Large intestine (tissue), 3 donors: ENCODE measurements at regions not wholly inside any gene's neighbourhood (a gene's known extent, or its start where the extent isn't known, plus 50 kb on each side); places are given as distances from the start of the nearest gene placed in this dataset.

Source experiments
- DNase-seq, 2 donors: peaks; one replicate each; pipeline versions ENCODE4 v3.0.0 to v3.0.0-alpha.2; 2013
- H3K27ac ChIP-seq: one replicate; pipeline ENCODE4 v1.5.1; 2013; ENCODE audit warnings: low read length
- H3K27me3 ChIP-seq: 2 replicates; pipeline ENCODE4 v1.6.1; 2013; ENCODE audit warnings: low read length; ENCODE audit not compliant: control insufficient read depth, insufficient read depth
- H3K36me3 ChIP-seq: 2 replicates; pipeline ENCODE4 v1.6.1; 2013; ENCODE audit warnings: low read length; ENCODE audit not compliant: control insufficient read depth, insufficient read depth
- H3K4me1 ChIP-seq: one replicate; pipeline ENCODE4 v1.6.1; 2013; ENCODE audit warnings: low read length; ENCODE audit not compliant: control insufficient read depth, insufficient read depth
- H3K4me3 ChIP-seq: one replicate; pipeline ENCODE4 v1.5.1; 2013; ENCODE audit warnings: low read length
- H3K9me3 ChIP-seq: one replicate; pipeline ENCODE4 v1.6.1; 2013; ENCODE audit warnings: mild to moderate bottlenecking, low read depth, low read length, moderate library complexity; ENCODE audit not compliant: control insufficient read depth
- WGBS: methylation state at CpG from one replicate; pipeline ENCODE4 v1.1.5; 2013; ENCODE audit warnings: low lambda C conversion rate; ENCODE audit not compliant: insufficient coverage; 5-methylcytosine and 5-hydroxymethylcytosine counted together

DNA sequence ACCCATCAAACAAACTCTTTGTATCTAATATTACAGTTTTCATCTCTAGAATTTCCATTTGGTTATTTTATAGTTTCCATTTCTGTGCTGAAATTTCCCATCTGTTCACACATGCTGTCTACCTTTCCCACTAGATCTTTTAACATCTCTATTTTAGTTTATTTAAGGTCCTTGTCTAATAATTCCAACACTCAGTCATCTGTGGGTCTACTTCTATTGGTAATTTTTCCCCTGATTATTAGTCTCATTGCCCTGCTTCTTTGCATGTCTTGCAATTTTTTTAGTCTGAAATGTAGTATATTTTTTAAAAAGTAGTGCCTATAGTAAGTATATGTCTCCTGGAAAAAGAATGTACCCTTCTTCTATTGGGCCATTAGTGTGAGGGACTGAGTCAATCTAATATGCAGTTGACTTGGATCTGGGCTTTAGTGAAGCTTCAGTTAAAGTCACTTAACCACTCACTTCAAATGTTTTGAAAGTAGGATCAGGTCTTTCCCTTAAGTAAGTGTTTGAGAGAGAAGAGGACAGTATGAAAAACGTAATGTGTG, 370.8 kb downstream of the SEC14L1 start:
- H3K36me3 ChIP-seq = no peaks in the 10 kb centered on the region
- DNase-seq = no peak
- no peaks in the 10 kb centered on the region for H3K4me1 ChIP-seq
- H3K9me3 ChIP-seq = peaks cover 3% of the 10 kb centered on the region
- H3K27ac ChIP-seq = no peak overlapping the region
- H3K27me3 ChIP-seq = no peaks in the 10 kb centered on the region
- no peak overlapping the region for H3K4me3 ChIP-seq
- WGBS = no CpG with 5 or more reads among the region's 1 CpG

DNA sequence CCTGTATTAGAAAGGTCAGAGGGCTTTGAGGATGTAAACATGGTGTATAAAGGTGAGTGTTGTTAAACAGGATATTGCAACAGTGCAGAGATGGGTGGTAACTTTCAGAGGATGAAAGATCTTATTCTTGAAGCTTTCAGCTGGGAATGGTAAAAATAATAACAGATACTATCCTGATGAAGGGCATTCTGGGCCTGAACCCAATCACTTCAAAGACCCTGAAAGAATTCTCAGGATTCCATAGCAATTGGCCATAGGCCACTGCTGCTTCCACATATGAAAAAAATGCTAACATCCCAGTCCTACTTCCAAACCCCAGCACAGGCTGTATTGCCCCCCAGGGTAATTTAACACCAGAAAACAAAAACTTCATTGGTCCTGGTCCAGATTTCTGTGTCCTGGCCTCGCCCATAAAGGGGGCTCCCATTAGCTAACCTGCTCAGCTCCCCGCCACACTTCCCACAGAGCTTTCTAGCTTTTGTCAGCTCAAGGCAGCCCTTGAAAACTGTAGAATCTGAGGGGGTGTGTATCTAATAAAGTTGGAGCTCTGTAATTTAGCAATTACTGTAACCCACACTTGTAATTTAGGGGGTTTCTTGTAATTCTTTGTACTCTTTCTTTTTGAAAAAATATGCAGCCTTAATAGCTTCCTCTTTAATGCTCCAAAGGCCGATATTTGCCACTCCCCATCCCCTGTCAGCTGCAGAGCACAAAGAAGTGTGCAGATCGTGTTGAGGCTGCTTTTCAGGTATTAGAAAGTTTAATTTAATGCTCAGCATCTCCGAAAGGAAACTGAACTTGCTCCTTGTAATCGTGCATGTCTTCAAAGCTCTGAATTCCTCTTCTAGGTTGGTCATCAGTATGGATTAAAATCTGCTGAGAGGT, 371.5 kb downstream of the SEC14L1 start:
- no peaks in the 10 kb centered on the region for H3K27me3 ChIP-seq
- no peaks in the 10 kb centered on the region for H3K4me1 ChIP-seq
- H3K4me3 ChIP-seq = no peak overlapping the region
- WGBS = 80% methylated on average over 1 of the region's 6 CpGs
- H3K36me3 ChIP-seq = no peaks in the 10 kb centered on the region
- peaks cover 3% of the 10 kb centered on the region for H3K9me3 ChIP-seq
- H3K27ac ChIP-seq = no peak overlapping the region
- no peak for DNase-seq

DNA sequence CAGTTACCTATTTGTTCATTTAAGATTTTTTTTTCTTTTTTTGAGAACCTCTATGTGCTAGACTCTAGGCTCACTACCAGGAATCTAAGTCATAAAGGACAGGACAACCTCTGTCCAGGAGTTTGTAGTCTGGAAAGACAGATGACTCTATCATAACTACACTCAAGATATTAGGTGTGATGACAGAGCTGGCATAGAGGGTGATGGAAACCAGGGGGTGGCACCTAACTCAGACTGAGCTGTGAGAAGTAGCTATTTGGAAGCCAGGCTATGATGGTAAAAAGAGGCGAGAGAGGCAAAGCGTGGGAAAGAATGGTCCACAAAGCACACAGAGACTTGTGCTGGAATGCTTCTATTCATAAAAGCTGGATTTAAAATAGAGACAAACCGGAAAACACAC, 372.3 kb downstream of the SEC14L1 start:
- no peaks in the 10 kb centered on the region for H3K27me3 ChIP-seq
- H3K36me3 ChIP-seq = no peaks in the 10 kb centered on the region
- no peaks in the 10 kb centered on the region for H3K4me1 ChIP-seq
- peaks cover 3% of the 10 kb centered on the region for H3K9me3 ChIP-seq
- no peak overlapping the region for H3K27ac ChIP-seq
- no peak overlapping the region for H3K4me3 ChIP-seq
- DNase-seq = no peak
- WGBS = 100% methylated on average over 2 of the region's 3 CpGs

DNA sequence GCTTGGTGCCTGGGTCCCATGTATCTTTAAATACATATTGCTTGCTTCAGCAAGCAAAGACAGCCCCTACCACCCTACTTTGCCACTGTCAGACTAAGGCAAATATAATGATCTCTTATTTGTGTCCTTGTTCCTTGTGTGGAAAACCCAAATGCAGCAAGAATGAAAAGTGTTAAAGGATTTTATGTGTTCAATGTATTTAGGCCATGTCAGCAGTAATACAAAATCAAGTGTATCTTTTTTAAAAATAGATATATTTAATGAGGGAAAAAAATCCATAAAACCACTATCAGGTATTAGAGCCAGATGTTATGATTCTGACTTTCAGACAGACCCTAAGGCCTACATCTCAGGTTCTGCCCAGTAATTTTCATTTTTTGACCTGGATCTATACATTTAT, 374.5 kb downstream of the SEC14L1 start:
- Histone ChIP-seq H3K9me3 (no peaks in the 10 kb centered on the region), H3K27me3 (no peaks in the 10 kb centered on the region), H3K27ac (no peak overlapping the region), H3K4me3 (no peak overlapping the region), H3K4me1 (no peaks in the 10 kb centered on the region), H3K36me3 (no peaks in the 10 kb centered on the region)
- no peak for DNase-seq

DNA sequence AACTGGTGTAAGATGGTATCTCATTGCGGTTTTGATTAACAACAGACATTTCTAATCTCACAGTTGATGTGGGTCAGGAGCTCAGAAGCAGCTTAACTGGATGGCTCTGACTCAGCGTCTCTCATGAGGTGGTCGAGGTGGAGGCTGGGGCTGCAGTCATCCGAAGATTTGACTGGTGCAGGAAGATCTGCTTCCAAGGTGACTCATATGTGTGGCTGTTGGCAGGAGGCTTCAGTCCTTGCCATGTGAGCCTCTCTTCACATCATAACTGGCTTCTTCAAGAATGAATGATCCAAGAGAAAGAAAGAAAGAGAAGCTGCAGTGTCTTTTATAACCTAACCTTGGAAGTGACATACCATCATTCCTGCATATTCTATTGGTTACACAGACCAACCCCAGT, 376.1 kb downstream of the SEC14L1 start:
- Histone ChIP-seq H3K27me3 (no peaks in the 10 kb centered on the region), H3K4me3 (no peak overlapping the region), H3K27ac (no peak overlapping the region), H3K9me3 (no peaks in the 10 kb centered on the region), H3K36me3 (no peaks in the 10 kb centered on the region), H3K4me1 (no peaks in the 10 kb centered on the region)
- DNase-seq = no peak
- no CpG with 5 or more reads among the region's 4 CpGs for WGBS

DNA sequence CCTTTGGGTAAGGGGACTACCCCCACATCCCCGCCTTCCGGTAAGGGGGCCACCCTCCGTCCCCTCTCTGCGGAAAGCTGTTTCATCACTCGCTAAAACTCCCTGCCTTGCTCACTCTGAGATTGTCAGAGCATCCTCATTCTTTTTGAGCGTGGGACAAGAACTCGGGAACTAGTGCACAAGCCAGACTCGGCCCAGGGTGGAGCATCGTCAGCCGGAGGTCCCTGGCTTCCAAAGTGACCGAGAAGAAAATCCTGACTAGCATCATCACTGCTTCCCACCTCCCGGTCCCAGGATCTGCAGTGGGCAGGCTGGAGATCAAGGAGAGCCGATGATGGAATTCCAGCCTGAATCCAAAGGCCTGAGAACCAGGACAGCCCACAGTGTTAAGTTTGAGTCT, 380.3 kb downstream of the SEC14L1 start:
- no peak overlapping the region for H3K27ac ChIP-seq
- H3K4me1 ChIP-seq = no peaks in the 10 kb centered on the region
- H3K27me3 ChIP-seq = no peaks in the 10 kb centered on the region
- no CpG with 5 or more reads among the region's 13 CpGs for WGBS
- no peak overlapping the region for H3K4me3 ChIP-seq
- DNase-seq = no peak
- no peaks in the 10 kb centered on the region for H3K36me3 ChIP-seq
- H3K9me3 ChIP-seq = peaks cover under 1% of the 10 kb centered on the region

DNA sequence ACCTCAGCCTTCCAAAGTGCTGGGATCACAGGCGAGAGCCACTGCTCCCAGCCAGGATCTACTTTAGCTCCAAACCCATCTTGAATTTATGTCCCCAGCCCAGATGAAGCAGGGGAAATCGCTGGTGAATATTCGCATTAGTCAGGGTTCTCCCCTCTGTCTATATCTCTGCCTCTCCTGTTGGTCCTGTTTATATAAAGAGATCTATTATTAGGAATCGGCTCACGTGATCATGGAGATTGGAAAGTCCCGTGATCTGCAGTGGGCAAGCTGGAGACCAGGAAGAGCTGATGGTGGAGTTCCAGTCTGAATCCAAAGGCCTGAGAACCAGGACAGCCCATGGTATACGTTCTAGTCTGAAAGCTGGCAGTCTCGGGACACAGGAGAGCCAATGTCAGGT, 382.8 kb downstream of the SEC14L1 start:
- no peak for DNase-seq
- Histone ChIP-seq H3K9me3 (peaks cover 5% of the 10 kb centered on the region), H3K36me3 (no peaks in the 10 kb centered on the region), H3K4me1 (no peaks in the 10 kb centered on the region), H3K27ac (no peak overlapping the region), H3K27me3 (peaks cover 18% of the 10 kb centered on the region), H3K4me3 (no peak overlapping the region)
- no CpG with 5 or more reads among the region's 8 CpGs for WGBS

DNA sequence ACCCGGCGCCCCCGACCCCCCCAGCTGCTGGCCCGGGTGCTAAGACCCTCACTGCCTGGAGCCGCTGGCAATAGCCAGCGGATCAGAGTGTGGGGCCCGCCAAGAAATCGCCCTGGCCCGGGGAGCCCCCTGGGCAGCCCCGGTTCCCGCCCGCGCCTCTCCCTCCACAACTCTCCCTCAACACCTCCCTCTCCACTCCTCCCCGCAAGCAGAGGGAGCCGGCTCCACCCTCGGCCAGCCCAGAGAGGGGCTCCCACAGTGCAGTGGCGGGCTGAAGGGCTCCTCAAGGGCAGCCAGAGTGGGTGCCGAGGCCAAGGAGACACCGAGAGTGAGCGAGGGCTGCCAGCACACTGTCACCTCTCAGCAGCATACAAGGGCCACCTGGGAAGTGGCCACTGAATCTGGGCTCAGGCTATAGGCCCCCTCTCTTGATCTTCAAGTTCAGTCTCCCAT, 385.5 kb downstream of the SEC14L1 start:
- Histone ChIP-seq H3K9me3 (peaks cover 5% of the 10 kb centered on the region), H3K27ac (no peak overlapping the region), H3K4me1 (no peaks in the 10 kb centered on the region), H3K27me3 (peaks cover 35% of the 10 kb centered on the region), H3K4me3 (no peak overlapping the region), H3K36me3 (no peaks in the 10 kb centered on the region)
- DNase-seq = no peak
- WGBS = no CpG with 5 or more reads among the region's 20 CpGs

DNA sequence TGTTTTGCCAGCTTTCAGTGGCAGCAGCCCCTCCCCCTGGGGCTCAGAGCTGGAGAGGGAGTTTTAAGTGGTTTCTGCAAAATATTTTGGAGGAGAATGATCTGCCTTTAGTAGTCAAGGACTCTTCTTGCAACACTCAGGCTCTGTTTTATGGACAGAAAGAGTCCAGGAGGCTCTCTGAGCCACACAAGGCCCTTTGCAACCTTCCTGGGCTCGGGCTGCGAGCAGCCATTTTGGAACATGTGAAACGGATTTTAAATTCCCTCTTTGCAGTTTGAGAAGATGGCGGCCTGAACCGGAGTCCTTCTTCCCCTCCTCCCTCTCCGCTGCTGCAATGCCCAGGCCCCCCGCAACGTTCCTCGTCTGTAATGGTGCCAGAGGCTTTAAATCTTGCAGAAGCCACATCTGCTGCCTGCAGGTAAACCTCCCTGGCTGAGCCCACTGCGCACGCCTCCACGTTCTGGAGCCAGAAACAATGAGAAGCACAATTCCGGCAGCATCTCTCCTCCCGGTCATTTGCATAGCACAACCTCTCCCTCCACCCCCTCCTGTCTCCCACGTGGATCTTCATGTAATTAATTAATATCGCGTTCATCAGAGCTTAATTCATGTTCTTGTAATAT, 386.1 kb downstream of the SEC14L1 start:
- Histone ChIP-seq H3K27me3 (peaks cover 40% of the 10 kb centered on the region), H3K4me1 (no peaks in the 10 kb centered on the region), H3K36me3 (no peaks in the 10 kb centered on the region), H3K9me3 (peaks cover 5% of the 10 kb centered on the region), H3K27ac (no peak overlapping the region), H3K4me3 (no peak overlapping the region)
- 85% methylated on average over 3 of the region's 17 CpGs for WGBS
- no peak for DNase-seq

DNA sequence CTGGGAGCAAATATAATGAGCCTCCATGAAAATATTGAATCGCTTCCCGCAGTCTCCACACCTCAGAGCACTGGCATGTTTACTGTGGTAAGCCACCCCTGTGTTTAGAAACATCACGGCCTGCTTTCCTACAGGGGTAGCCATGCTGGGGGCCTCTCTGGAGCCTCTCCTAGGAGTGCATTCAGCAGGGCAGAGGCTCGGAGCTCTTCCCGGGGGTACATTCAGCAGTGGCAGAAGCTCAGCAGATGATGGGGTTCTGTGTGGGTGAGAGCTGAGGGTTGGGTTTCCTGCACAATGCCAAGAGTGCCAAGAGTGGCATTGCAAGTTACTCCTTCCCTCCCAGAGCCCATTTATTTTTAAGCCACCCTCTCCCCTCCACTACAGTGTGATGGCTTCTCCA, 386.6 kb downstream of the SEC14L1 start:
- no peak for DNase-seq
- Histone ChIP-seq H3K4me1 (no peaks in the 10 kb centered on the region), H3K4me3 (no peak overlapping the region), H3K27me3 (peaks cover 43% of the 10 kb centered on the region), H3K36me3 (no peaks in the 10 kb centered on the region), H3K27ac (no peak overlapping the region), H3K9me3 (peaks cover 5% of the 10 kb centered on the region)
- no CpG with 5 or more reads among the region's 5 CpGs for WGBS
